WTC11 (cell line): ENCODE measurements at regions not wholly inside any gene's neighbourhood (a gene's known extent, or its start where the extent isn't known, plus 50 kb on each side); places are given as distances from the start of the nearest gene placed in this dataset.

Experiments
- ATAC-seq: fragments of 200-7000 bp; cut with Tn5 transposase; 2 replicates; pipeline ENCODE4 v1.10.0; 2021; ENCODE audit warnings: mild to moderate bottlenecking, moderate library complexity
- CTCF ChIA-PET: fragments of 300-600 bp; sonication (Branson Sonifier 250); formaldehyde crosslinking; loops from one replicate; lab custom pipeline; 2021; ENCODE audit warnings: antibody characterized with exemption; lab: Charles Lee
- POLR2A ChIA-PET: fragments of 350-600 bp; sonication (Branson Sonifier 250); formaldehyde crosslinking; loops from one replicate; lab custom pipeline; 2021; ENCODE audit warnings: antibody characterized with exemption; lab: Charles Lee
- DNase-seq: peaks from one replicate; pipeline ENCODE4 v3.0.0; 2021; ENCODE audit warnings: low spot score
- H3K27ac Mint-ChIP-seq: 2 replicates; pipeline ENCODE4 v1.8.0; 2021; ENCODE audit warnings: mixed read lengths
- H3K27me3 Mint-ChIP-seq: 2 replicates; pipeline ENCODE4 v1.8.0; 2021; ENCODE audit warnings: low read depth, mild to moderate bottlenecking, moderate library complexity, mixed read lengths
- H3K36me3 Mint-ChIP-seq: 2 replicates; pipeline ENCODE4 v1.8.0; 2021; ENCODE audit warnings: mixed read lengths
- H3K4me1 Mint-ChIP-seq: 2 replicates; pipeline ENCODE4 v1.8.0; 2022; ENCODE audit warnings: mixed read lengths
- H3K4me3 Mint-ChIP-seq: 2 replicates; pipeline ENCODE4 v1.8.0; 2021; ENCODE audit warnings: mild to moderate bottlenecking, moderate library complexity, mixed read lengths
- H3K9me3 Mint-ChIP-seq: 2 replicates; pipeline ENCODE4 v1.8.0; 2021; ENCODE audit warnings: mixed read lengths
- E2F1 ChIP-seq: sonication (generic); formaldehyde crosslinking; IDR thresholded peaks from 2 replicates; pipeline ENCODE4 v1.8.0; 2022; ENCODE audit warnings: mild to moderate bottlenecking, missing genetic modification reagents
- E2F5 ChIP-seq: sonication (generic); formaldehyde crosslinking; IDR thresholded peaks from 2 replicates; pipeline ENCODE4 v1.8.1; 2022; ENCODE audit warnings: mild to moderate bottlenecking, moderate library complexity, missing genetic modification reagents
- ETV6 ChIP-seq: sonication (generic); formaldehyde crosslinking; IDR thresholded peaks from 2 replicates; pipeline ENCODE4 v1.8.1; 2022; ENCODE audit warnings: mild to moderate bottlenecking, missing genetic modification reagents
- FOXK1 ChIP-seq: sonication (generic); formaldehyde crosslinking; IDR thresholded peaks from 2 replicates; pipeline ENCODE4 v1.8.0; 2022; ENCODE audit warnings: mild to moderate bottlenecking, moderate library complexity, missing genetic modification reagents
- HMGA2 ChIP-seq: fragments of 250-450 bp; sonication (Bioruptor Pico); IDR thresholded peaks from 2 replicates; pipeline ENCODE4 v1.4.0; 2021; ENCODE audit warnings: mild to moderate bottlenecking, moderate library complexity
- IRF2 ChIP-seq: sonication (generic); formaldehyde crosslinking; IDR thresholded peaks from 2 replicates; pipeline ENCODE4 v1.8.0; 2022; ENCODE audit warnings: low read depth, missing genetic modification reagents, borderline replicate concordance
- JAZF1 ChIP-seq: fragments of 250-450 bp; sonication (Bioruptor Pico); IDR thresholded peaks from 2 replicates; pipeline ENCODE4 v1.9.0; 2021; ENCODE audit warnings: moderate library complexity, mild to moderate bottlenecking, inconsistent platforms
- JUN ChIP-seq: sonication (generic); formaldehyde crosslinking; IDR thresholded peaks from 2 replicates; pipeline ENCODE4 v1.8.0; 2023; ENCODE audit warnings: mild to moderate bottlenecking, missing genetic modification reagents
- MXD4 ChIP-seq: fragments of 250-450 bp; sonication (Bioruptor Pico); IDR thresholded peaks from 2 replicates; pipeline ENCODE4 v1.8.0; 2021; ENCODE audit warnings: mild to moderate bottlenecking, moderate library complexity, borderline replicate concordance
- NFATC4 ChIP-seq: fragments of 250-450 bp; sonication (Bioruptor Pico); IDR thresholded peaks from 2 replicates; pipeline ENCODE4 v1.9.0; 2021; ENCODE audit warnings: mild to moderate bottlenecking
- NFE2L1 ChIP-seq: sonication (generic); formaldehyde crosslinking; IDR thresholded peaks from 2 replicates; pipeline ENCODE4 v1.8.1; 2023; ENCODE audit warnings: missing genetic modification reagents
- PRRX2 ChIP-seq: fragments of 250-450 bp; sonication (Bioruptor Pico); IDR thresholded peaks from 2 replicates; pipeline ENCODE4 v1.8.0; 2021; ENCODE audit warnings: mild to moderate bottlenecking
- RELA ChIP-seq: sonication (generic); formaldehyde crosslinking; IDR thresholded peaks from 2 replicates; pipeline ENCODE4 v1.8.1; 2022; ENCODE audit warnings: missing genetic modification reagents, mild to moderate bottlenecking, borderline replicate concordance
- SMAD3 ChIP-seq: sonication (generic); formaldehyde crosslinking; IDR thresholded peaks from 2 replicates; pipeline ENCODE4 v1.8.0; 2022; ENCODE audit warnings: missing genetic modification reagents, mild to moderate bottlenecking, borderline replicate concordance
- SP1 ChIP-seq: sonication (generic); formaldehyde crosslinking; conservative IDR thresholded peaks from 2 replicates; pipeline ENCODE4 v1.8.1; 2022; ENCODE audit warnings: missing genetic modification reagents
- TEAD1 ChIP-seq: sonication (generic); formaldehyde crosslinking; IDR thresholded peaks from 2 replicates; pipeline ENCODE4 v1.8.0; 2022; ENCODE audit warnings: mild to moderate bottlenecking, missing genetic modification reagents
- USF1 ChIP-seq: sonication (generic); formaldehyde crosslinking; IDR thresholded peaks from 2 replicates; pipeline ENCODE4 v1.8.0; 2022; ENCODE audit warnings: mild to moderate bottlenecking, missing genetic modification reagents
- ZNF121 ChIP-seq: sonication (generic); formaldehyde crosslinking; IDR thresholded peaks from 2 replicates; pipeline ENCODE4 v1.8.0; 2023; ENCODE audit warnings: missing genetic modification reagents
- ZNF263 ChIP-seq: sonication (generic); formaldehyde crosslinking; IDR thresholded peaks from 2 replicates; pipeline ENCODE4 v1.8.1; 2022; ENCODE audit warnings: low read depth, mild to moderate bottlenecking, moderate library complexity, missing genetic modification reagents
- ZNF317 ChIP-seq: sonication (generic); formaldehyde crosslinking; IDR thresholded peaks from 2 replicates; pipeline ENCODE4 v1.8.1; 2023; ENCODE audit warnings: low read depth, mild to moderate bottlenecking, moderate library complexity, missing genetic modification reagents, borderline replicate concordance
- ZNF416 ChIP-seq: fragments of 250-450 bp; sonication (Bioruptor Pico); IDR thresholded peaks from 2 replicates; pipeline ENCODE4 v1.9.0; 2021; ENCODE audit warnings: mild to moderate bottlenecking, inconsistent platforms
- ZNF423 ChIP-seq: fragments of 250-450 bp; sonication (Bioruptor Pico); IDR thresholded peaks from 2 replicates; pipeline ENCODE4 v2.1.2; 2022; ENCODE audit warnings: mild to moderate bottlenecking, moderate library complexity
- ZNF532 ChIP-seq: fragments of 250-450 bp; sonication (Bioruptor Pico); IDR thresholded peaks from 2 replicates; pipeline ENCODE4 v1.9.0; 2021; ENCODE audit warnings: mild to moderate bottlenecking, borderline replicate concordance
- TF ChIP-seq, protein P1 (sequence below): fragments of 250-450 bp; sonication (Bioruptor Pico); IDR thresholded peaks from 2 replicates; pipeline ENCODE4 v1.9.0; 2021; ENCODE audit warnings: moderate library complexity, mild to moderate bottlenecking, inconsistent platforms, borderline replicate concordance
- TF ChIP-seq, protein P2 (sequence below): sonication (generic); formaldehyde crosslinking; IDR thresholded peaks from 2 replicates; pipeline ENCODE4 v1.8.1; 2022; ENCODE audit warnings: missing genetic modification reagents, borderline replicate concordance

GRCh38 chr4:115688961-115689360 is 575.5 kb upstream of the NDST4 start:
- ChIA-PET POLR2A (no interaction called here), CTCF (interaction anchor here (0.6 kb wide), 1 partner anchor 368 kb away, joined by 3 read pairs; no protein-coding TSS in a partner anchor)
- DNase-seq (no peak), ATAC-seq (no peak)
- Mint-ChIP-seq H3K4me3 (no peak overlapping the region), H3K4me1 (no peaks in the 10 kb centered on the region), H3K27me3 (no peaks in the 10 kb centered on the region), H3K9me3 (peaks cover 7% of the 10 kb centered on the region), H3K36me3 (no peaks in the 10 kb centered on the region), H3K27ac (no peak overlapping the region)
- TF ChIP-seq JUN (CRISPR knock-in tag), result no peak
- TF ChIP-seq RELA (CRISPR knock-in tag), result no peak
- no peak for TF ChIP-seq NFATC4 (CRISPR knock-in tag)
- no peak for TF ChIP-seq IRF2 (CRISPR knock-in tag)
- TF ChIP-seq ZNF423 (CRISPR knock-in tag), result no peak
- TF ChIP-seq, protein P1, sequence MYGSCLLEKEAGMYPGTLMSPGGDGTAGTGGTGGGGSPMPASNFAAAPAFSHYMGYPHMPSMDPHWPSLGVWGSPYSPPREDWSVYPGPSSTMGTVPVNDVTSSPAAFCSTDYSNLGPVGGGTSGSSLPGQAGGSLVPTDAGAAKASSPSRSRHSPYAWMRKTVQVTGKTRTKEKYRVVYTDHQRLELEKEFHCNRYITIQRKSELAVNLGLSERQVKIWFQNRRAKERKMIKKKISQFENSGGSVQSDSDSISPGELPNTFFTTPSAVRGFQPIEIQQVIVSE, result no peak
- no peak for TF ChIP-seq USF1 (CRISPR knock-in tag)
- no peak for TF ChIP-seq E2F1 (CRISPR knock-in tag)
- no peak for TF ChIP-seq SP1 (CRISPR knock-in tag)
- TF ChIP-seq ETV6, result no peak
- no peak for TF ChIP-seq NFE2L1 (CRISPR knock-in tag)

- no peak for ATAC-seq
- H3K27ac Mint-ChIP-seq, result no peak overlapping the region
- TF ChIP-seq E2F5 (CRISPR knock-in tag) (no peak), TEAD1 (CRISPR knock-in tag) (no peak), HMGA2 (CRISPR knock-in tag) (no peak), JUN (CRISPR knock-in tag) (no peak), MXD4 (CRISPR knock-in tag) (no peak), ZNF416 (CRISPR knock-in tag) (no peak), PRRX2 (CRISPR knock-in tag) (no peak), FOXK1 (CRISPR knock-in tag) (no peak), SMAD3 (CRISPR knock-in tag) (no peak), ZNF121 (CRISPR knock-in tag) (no peak), ZNF317 (CRISPR knock-in tag) (no peak), ZNF263 (no peak), USF1 (CRISPR knock-in tag) (no peak), ETV6 (no peak), SP1 (CRISPR knock-in tag) (no peak), JAZF1 (CRISPR knock-in tag) (no peak), ZNF532 (CRISPR knock-in tag) (no peak)
- TF ChIP-seq, protein P2, sequence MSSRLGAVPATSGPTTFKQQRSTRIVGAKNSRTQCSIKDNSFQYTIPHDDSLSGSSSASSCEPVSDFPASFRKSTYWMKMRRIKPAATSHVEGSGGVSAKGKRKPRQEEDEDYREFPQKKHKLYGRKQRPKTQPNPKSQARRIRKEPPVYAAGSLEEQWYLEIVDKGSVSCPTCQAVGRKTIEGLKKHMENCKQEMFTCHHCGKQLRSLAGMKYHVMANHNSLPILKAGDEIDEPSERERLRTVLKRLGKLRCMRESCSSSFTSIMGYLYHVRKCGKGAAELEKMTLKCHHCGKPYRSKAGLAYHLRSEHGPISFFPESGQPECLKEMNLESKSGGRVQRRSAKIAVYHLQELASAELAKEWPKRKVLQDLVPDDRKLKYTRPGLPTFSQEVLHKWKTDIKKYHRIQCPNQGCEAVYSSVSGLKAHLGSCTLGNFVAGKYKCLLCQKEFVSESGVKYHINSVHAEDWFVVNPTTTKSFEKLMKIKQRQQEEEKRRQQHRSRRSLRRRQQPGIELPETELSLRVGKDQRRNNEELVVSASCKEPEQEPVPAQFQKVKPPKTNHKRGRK (CRISPR knock-in tag), result no peak
Measured at GRCh38 chr4:115687052-115687755, 573.8 kb upstream of the NDST4 start.

More at GRCh38 chr4:115687052-115687755, 573.8 kb upstream of the NDST4 start:
- ChIA-PET POLR2A (no interaction called here), CTCF (no interaction called here)
- H3K27me3 Mint-ChIP-seq, result no peaks in the 10 kb centered on the region
- H3K4me3 Mint-ChIP-seq, result no peak overlapping the region
- no peaks in the 10 kb centered on the region for H3K4me1 Mint-ChIP-seq
- no peaks in the 10 kb centered on the region for H3K36me3 Mint-ChIP-seq
- no peak for DNase-seq
- H3K9me3 Mint-ChIP-seq, result peaks cover 7% of the 10 kb centered on the region
